ENCODE measurements at regions not wholly inside any gene's neighbourhood (a gene's known extent, or its start where the extent isn't known, plus 50 kb on each side); places are given as distances from the start of the nearest gene placed in this dataset.

DNA sequence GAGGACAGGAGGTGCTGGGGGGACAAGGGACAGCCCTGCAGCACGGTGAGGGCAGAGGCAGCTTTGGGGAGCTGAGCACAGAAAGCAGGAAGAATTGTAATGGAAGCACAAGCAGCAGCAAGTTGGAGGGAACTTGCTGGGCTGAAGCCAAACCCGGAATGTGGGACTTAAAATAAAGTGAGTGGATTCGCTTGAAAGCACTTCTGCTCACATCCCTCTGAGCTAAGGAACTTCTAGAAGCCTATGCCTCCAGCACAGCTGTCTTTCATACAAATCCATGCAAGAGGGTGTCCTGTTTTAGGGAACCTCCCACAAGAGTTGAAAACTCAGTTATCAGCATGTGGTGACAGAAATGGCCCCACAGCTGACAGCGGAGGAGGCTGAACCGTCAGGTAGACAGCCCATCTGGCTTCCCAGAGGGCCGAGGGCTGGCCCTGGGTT is 71.4 kb upstream of the MLN start:
- TF ChIP-seq, protein P1, sequence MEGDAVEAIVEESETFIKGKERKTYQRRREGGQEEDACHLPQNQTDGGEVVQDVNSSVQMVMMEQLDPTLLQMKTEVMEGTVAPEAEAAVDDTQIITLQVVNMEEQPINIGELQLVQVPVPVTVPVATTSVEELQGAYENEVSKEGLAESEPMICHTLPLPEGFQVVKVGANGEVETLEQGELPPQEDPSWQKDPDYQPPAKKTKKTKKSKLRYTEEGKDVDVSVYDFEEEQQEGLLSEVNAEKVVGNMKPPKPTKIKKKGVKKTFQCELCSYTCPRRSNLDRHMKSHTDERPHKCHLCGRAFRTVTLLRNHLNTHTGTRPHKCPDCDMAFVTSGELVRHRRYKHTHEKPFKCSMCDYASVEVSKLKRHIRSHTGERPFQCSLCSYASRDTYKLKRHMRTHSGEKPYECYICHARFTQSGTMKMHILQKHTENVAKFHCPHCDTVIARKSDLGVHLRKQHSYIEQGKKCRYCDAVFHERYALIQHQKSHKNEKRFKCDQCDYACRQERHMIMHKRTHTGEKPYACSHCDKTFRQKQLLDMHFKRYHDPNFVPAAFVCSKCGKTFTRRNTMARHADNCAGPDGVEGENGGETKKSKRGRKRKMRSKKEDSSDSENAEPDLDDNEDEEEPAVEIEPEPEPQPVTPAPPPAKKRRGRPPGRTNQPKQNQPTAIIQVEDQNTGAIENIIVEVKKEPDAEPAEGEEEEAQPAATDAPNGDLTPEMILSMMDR (IDR thresholded peaks at IDR 0.05): no peak
- TF ChIP-seq POLR2A (IDR thresholded peaks at IDR 0.05): no peak

Data from adrenal gland (tissue), 5 donors.